Endothelial cell of umbilical vein (primary cell): ENCODE measurements at regions not wholly inside any gene's neighbourhood (a gene's known extent, or its start where the extent isn't known, plus 50 kb on each side); places are given as distances from the start of the nearest gene placed in this dataset.

ENCODE experiments used
- BruUV-seq: library from RNA; stranded (reverse); fragments of 400-500 nt; replicated peaks from 2 replicates; lab custom pipeline; 2021; lab: Mats Ljungman, UMichigan
- CTCF ChIA-PET: fragments of 300-600, 350-600 bp; sonication (Branson Sonifier 250); formaldehyde crosslinking; loops from one replicate; lab custom pipeline; 2021; ENCODE audit warnings: antibody characterized with exemption, inconsistent platforms; lab: Charles Lee
- POLR2A ChIA-PET: fragments of 300-600, 350-600 bp; sonication (Branson Sonifier 250); formaldehyde crosslinking; loops from one replicate; lab custom pipeline; 2021; ENCODE audit warnings: antibody characterized with exemption, inconsistent platforms; lab: Charles Lee
- DNase-seq: peaks from one replicate; pipeline ENCODE4 v3.0.0-alpha.2; 2011; ENCODE audit warnings: low read depth, low spot score
- FAIRE-seq: peaks from 2 replicates; lab custom pipeline; 2011; peaks lifted over from hg19 to GRCh38; lab: Jason Lieb, UNC
- H2AFZ ChIP-seq: 2 replicates; pipeline ENCODE4 v1.6.0; 2012; ENCODE audit warnings: low read depth, low read length, control low read depth, inconsistent platforms
- H3K27ac ChIP-seq: 2 replicates; pipeline ENCODE4 v1.5.1; 2011; ENCODE audit warnings: low read depth, mild to moderate bottlenecking, control low read depth, low read length, moderate library complexity; ENCODE audit not compliant: insufficient read depth
- H3K27me3 ChIP-seq, 2 experiments: 2 replicates each; pipeline versions ENCODE4 v1.6.0 to v1.6.1; 2011; ENCODE audit warnings: low read length in 2 of 2, mixed read lengths in 1 of 2; ENCODE audit not compliant: control insufficient read depth in 2 of 2, insufficient read depth in 2 of 2
- H3K36me3 ChIP-seq, 2 experiments: 2 replicates in 1 of 2; 3 replicates in 1 of 2; pipeline ENCODE4 v1.5.1; 2011; ENCODE audit warnings: low read length in 2 of 2, mild to moderate bottlenecking in 1 of 2, moderate library complexity in 1 of 2; ENCODE audit not compliant: control insufficient read depth in 2 of 2, insufficient read depth in 2 of 2; ENCODE audit errors: extremely low read depth in 1 of 2
- H3K4me1 ChIP-seq: 3 replicates; pipeline ENCODE4 v1.5.1; 2011; ENCODE audit warnings: mild to moderate bottlenecking, low read length; ENCODE audit not compliant: control insufficient read depth, insufficient read depth; ENCODE audit errors: extremely low read depth
- H3K4me2 ChIP-seq: 2 replicates; pipeline ENCODE4 v1.6.1; 2011; ENCODE audit warnings: low read length, control low read depth, mixed read lengths; ENCODE audit not compliant: insufficient read depth
- H3K4me3 ChIP-seq, 3 experiments: fragments of 200-600 bp in 1 of 3; sonication (generic), shearing (Covaris generic) in 1 of 3; replicated peaks in 1 of 3; 2 replicates each; pipeline ENCODE4 v1.5.1; 2011 to 2016; ENCODE audit warnings: control low read depth in 3 of 3, low read length in 3 of 3, mild to moderate bottlenecking in 2 of 3, inconsistent platforms in 1 of 3, low read depth in 1 of 3, moderate library complexity in 1 of 3; ENCODE audit not compliant: insufficient read depth in 1 of 3
- H3K79me2 ChIP-seq: 2 replicates; pipeline ENCODE4 v1.6.0; 2012; ENCODE audit warnings: low read length, inconsistent platforms; ENCODE audit not compliant: control insufficient read depth, insufficient read depth
- H3K9ac ChIP-seq: replicated peaks from 2 replicates; pipeline ENCODE3; 2011; ENCODE audit warnings: low read length, control low read depth; ENCODE audit not compliant: insufficient read depth; ENCODE audit errors: extremely low read depth
- H3K9me1 ChIP-seq: replicated peaks from 3 replicates; pipeline ENCODE4 v1.6.0; 2011; ENCODE audit warnings: mild to moderate bottlenecking, low read length; ENCODE audit not compliant: control insufficient read depth, insufficient read depth; ENCODE audit errors: extremely low read depth
- H3K9me3 ChIP-seq: replicated peaks from 2 replicates; pipeline ENCODE4 v1.5.1; 2012; ENCODE audit warnings: low read length, inconsistent platforms; ENCODE audit not compliant: control insufficient read depth, insufficient read depth
- H4K20me1 ChIP-seq: replicated peaks from 2 replicates; pipeline ENCODE3; 2011; ENCODE audit warnings: mild to moderate bottlenecking, low read length; ENCODE audit not compliant: control insufficient read depth, insufficient read depth; ENCODE audit errors: extremely low read depth
- EZH2 ChIP-seq: IDR thresholded peaks from 2 replicates; pipeline ENCODE4 v1.6.1; 2012; ENCODE audit warnings: borderline replicate concordance, low read depth, mild to moderate bottlenecking, moderate library complexity, low read length, inconsistent platforms; ENCODE audit not compliant: severe bottlenecking
- FOS ChIP-seq: IDR thresholded peaks from 2 replicates; pipeline ENCODE4 v1.6.1; 2011; ENCODE audit warnings: mild to moderate bottlenecking, low read length, moderate library complexity, borderline replicate concordance; ENCODE audit not compliant: insufficient read depth
- GATA2 ChIP-seq: IDR thresholded peaks from 2 replicates; pipeline ENCODE4 v1.7.0; 2011; ENCODE audit warnings: low read depth, mild to moderate bottlenecking, moderate library complexity, mixed read lengths, low read length; ENCODE audit not compliant: insufficient read length, insufficient read depth
- JUN ChIP-seq: IDR thresholded peaks from 2 replicates; pipeline ENCODE4 v1.6.1; 2011; ENCODE audit warnings: borderline replicate concordance, low read depth; ENCODE audit not compliant: insufficient read length, insufficient read depth
- MYC ChIP-seq: IDR thresholded peaks from one replicate; pipeline ENCODE4 v1.6.1; 2011; ENCODE audit warnings: mild to moderate bottlenecking, low read depth, low read length
- POLR2A ChIP-seq: IDR thresholded peaks from 2 replicates; pipeline ENCODE4 v1.6.1; 2012; ENCODE audit warnings: low read depth, mild to moderate bottlenecking, control low read depth, low read length
- POLR2AphosphoS5 ChIP-seq: IDR thresholded peaks from 2 replicates; pipeline ENCODE4 v1.6.1; 2012; ENCODE audit warnings: low read depth, mild to moderate bottlenecking, control low read depth, low read length, moderate library complexity; ENCODE audit not compliant: insufficient read depth
- dilution Hi-C: fragments of 300-500 bp; cut with MboI; formaldehyde crosslinking; loops from one replicate; pipeline ENCODE4 v1.15.0; 2019; ENCODE audit warnings: low sequenced_read_pairs; ENCODE audit not compliant: extremely low pct_ligation_motif_present
- intact Hi-C: fragments of 100-400 bp; cut with micrococcal nuclease; formaldehyde crosslinking; loops from one replicate; pipeline ENCODE4 v1.10.0; 2022
- TF ChIP-seq, protein P1 (sequence below): IDR thresholded peaks from 2 replicates; pipeline ENCODE4 v1.6.1; 2011; ENCODE audit not compliant: insufficient read depth, insufficient read length
- TF ChIP-seq, protein P2 (sequence below), 2 donors: IDR thresholded peaks; 1 replicate in 1 of 2; 2 replicates in 1 of 2; pipeline ENCODE4 v1.5.1; 2011; ENCODE audit warnings: low read length in 2 of 2, mild to moderate bottlenecking in 2 of 2, moderate library complexity in 2 of 2, control low read depth in 1 of 2, inconsistent platforms in 1 of 2, low read depth in 1 of 2; ENCODE audit not compliant: insufficient read depth in 1 of 2; ENCODE audit errors: extremely low read depth in 1 of 2

DNA sequence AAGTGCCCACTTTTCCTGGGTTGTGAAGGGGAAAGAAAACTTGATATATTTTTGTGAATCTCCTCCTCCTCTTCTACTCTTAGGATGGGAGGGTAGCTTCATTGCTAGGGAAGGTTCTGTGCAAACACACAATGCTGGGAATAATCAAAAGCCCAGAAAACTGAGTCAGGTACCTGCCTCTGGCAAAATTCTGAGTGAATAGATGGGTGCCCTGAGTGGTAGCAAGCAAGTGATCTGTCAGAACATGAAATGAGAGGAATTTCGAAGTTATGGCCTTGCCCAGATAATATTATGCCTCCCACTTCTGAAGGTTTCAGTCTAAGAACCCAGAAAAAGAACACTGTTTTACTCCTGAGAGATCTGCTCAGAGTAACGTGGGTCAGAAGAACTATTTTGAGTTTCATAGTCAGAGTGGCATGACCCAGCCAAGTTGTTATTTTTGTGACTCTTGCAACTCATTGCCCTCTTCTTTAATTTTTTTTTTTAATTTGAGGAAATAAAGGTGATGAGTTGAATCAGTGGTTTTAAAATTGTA, 158.3 kb downstream of the BMP2 start:
- DNase-seq (no peak), FAIRE-seq (no peak)
- H3K4me1 ChIP-seq = no peaks in the 10 kb centered on the region
- ChIA-PET CTCF (no interaction called here), POLR2A (no interaction called here)
- dilution Hi-C loops = no loop called here
- no peak overlapping the region for H3K4me2 ChIP-seq
- no peak for TF ChIP-seq FOS
- TF ChIP-seq POLR2AphosphoS5 = no peak
- TF ChIP-seq GATA2 = no peak
- TF ChIP-seq JUN = no peak
- TF ChIP-seq POLR2A = no peak
- TF ChIP-seq, protein P1, sequence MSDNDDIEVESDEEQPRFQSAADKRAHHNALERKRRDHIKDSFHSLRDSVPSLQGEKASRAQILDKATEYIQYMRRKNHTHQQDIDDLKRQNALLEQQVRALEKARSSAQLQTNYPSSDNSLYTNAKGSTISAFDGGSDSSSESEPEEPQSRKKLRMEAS = no peak
- no peak for TF ChIP-seq MYC
- TF ChIP-seq, protein P2, sequence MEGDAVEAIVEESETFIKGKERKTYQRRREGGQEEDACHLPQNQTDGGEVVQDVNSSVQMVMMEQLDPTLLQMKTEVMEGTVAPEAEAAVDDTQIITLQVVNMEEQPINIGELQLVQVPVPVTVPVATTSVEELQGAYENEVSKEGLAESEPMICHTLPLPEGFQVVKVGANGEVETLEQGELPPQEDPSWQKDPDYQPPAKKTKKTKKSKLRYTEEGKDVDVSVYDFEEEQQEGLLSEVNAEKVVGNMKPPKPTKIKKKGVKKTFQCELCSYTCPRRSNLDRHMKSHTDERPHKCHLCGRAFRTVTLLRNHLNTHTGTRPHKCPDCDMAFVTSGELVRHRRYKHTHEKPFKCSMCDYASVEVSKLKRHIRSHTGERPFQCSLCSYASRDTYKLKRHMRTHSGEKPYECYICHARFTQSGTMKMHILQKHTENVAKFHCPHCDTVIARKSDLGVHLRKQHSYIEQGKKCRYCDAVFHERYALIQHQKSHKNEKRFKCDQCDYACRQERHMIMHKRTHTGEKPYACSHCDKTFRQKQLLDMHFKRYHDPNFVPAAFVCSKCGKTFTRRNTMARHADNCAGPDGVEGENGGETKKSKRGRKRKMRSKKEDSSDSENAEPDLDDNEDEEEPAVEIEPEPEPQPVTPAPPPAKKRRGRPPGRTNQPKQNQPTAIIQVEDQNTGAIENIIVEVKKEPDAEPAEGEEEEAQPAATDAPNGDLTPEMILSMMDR (IDR thresholded peaks at IDR 0.05; ENCODE audit: extremely low read depth in 1 of 2, insufficient read depth in 1 of 2, low read depth in 1 of 2, low read length in 2 of 2) = no peak
- no peak for TF ChIP-seq EZH2
- H3K79me2 ChIP-seq = no peaks in the 10 kb centered on the region
- no TSS peak for BruUV-seq
- no peaks in the 10 kb centered on the region for H3K36me3 ChIP-seq
- no peaks in the 10 kb centered on the region for H4K20me1 ChIP-seq
- H3K27me3 ChIP-seq = no peaks in the 10 kb centered on the region
- no peaks in the 10 kb centered on the region for H3K9me1 ChIP-seq
- no peak overlapping the region for H3K4me3 ChIP-seq
- no peak overlapping the region for H3K27ac ChIP-seq
- H3K9me3 ChIP-seq = no peaks in the 10 kb centered on the region
- intact Hi-C loops = no loop called here
- no peak overlapping the region for H2AFZ ChIP-seq
- no peak overlapping the region for H3K9ac ChIP-seq
